GM12878 (cell line): ENCODE measurements at regions not wholly inside any gene's neighbourhood (a gene's known extent, or its start where the extent isn't known, plus 50 kb on each side); places are given as distances from the start of the nearest gene placed in this dataset.

ENCODE experiments used
- ATAC-seq: fragments of 200-7000 bp; cut with Tn5 transposase; 3 replicates; pipeline ENCODE4 v1.9.1; 2020; ENCODE audit warnings: mild to moderate bottlenecking, moderate library complexity
- BruUV-seq: library from RNA; stranded (reverse); fragments of 400-500 nt; replicated peaks from 2 replicates; lab custom pipeline; 2021; lab: Mats Ljungman, UMichigan
- CTCF ChIA-PET: fragments of 300-600 bp; sonication (Branson Sonifier 250); formaldehyde crosslinking; extraction: SDS; loops from one replicate; lab custom pipeline; 2021; ENCODE audit warnings: inconsistent platforms; lab: Yijun Ruan, JAX
- POLR2A ChIA-PET: fragments of 350-600 bp; formaldehyde crosslinking; extraction: SDS; loops from one replicate; lab custom pipeline; 2021; ENCODE audit warnings: inconsistent platforms; lab: Charles Lee
- RAD21 ChIA-PET: fragments of 300-600 bp; sonication (Branson Sonifier 250); formaldehyde crosslinking; loops from one replicate; lab custom pipeline; 2023; ENCODE audit warnings: antibody characterized with exemption; ENCODE audit not compliant: unreplicated experiment; lab: Charles Lee
- SMC1A ChIA-PET: fragments of 300-600 bp; sonication (Branson Sonifier 250); formaldehyde crosslinking; loops from one replicate; lab custom pipeline; 2023; ENCODE audit not compliant: unreplicated experiment, uncharacterized antibody; lab: Charles Lee
- DNase-seq: peaks from one replicate; pipeline ENCODE4 v3.0.0-alpha.2; 2011; ENCODE audit warnings: low read depth, low spot score
- FAIRE-seq: peaks from 3 replicates; lab custom pipeline; 2011; peaks lifted over from hg19 to GRCh38; lab: Jason Lieb, UNC
- H2AFZ ChIP-seq: 2 replicates; pipeline ENCODE4 v1.6.0; 2011; ENCODE audit warnings: low read depth, low read length, control low read depth; ENCODE audit not compliant: control insufficient read depth
- H3K27ac ChIP-seq: 2 replicates; pipeline ENCODE4 v1.5.1; 2011; ENCODE audit warnings: control low read depth; ENCODE audit not compliant: control insufficient read depth, insufficient read depth
- H3K27me3 ChIP-seq, 2 experiments: replicated peaks in 1 of 2; 2 replicates each; pipeline versions ENCODE4 v1.6.0 to v1.6.1; 2011; ENCODE audit warnings: low read length in 1 of 2; ENCODE audit not compliant: control insufficient read depth in 2 of 2, insufficient read depth in 2 of 2
- H3K36me3 ChIP-seq, 2 experiments: 2 replicates each; pipeline ENCODE4 v1.5.1; 2011; ENCODE audit warnings: low read length in 1 of 2; ENCODE audit not compliant: control insufficient read depth in 2 of 2, insufficient read depth in 2 of 2
- H3K4me1 ChIP-seq: 2 replicates; pipeline ENCODE4 v1.6.1; 2011; ENCODE audit warnings: mild to moderate bottlenecking, low read length, moderate library complexity, mixed read lengths; ENCODE audit not compliant: control insufficient read depth, insufficient read depth
- H3K4me2 ChIP-seq: 2 replicates; pipeline ENCODE4 v1.6.0; 2011; ENCODE audit warnings: control low read depth; ENCODE audit not compliant: control insufficient read depth, insufficient read depth
- H3K4me3 ChIP-seq: fragments of 200-600 bp; sonication (generic); 2 replicates; pipeline ENCODE4 v1.5.1; 2016
- H3K79me2 ChIP-seq: 2 replicates; pipeline ENCODE4 v1.6.0; 2011; ENCODE audit warnings: low read length; ENCODE audit not compliant: control insufficient read depth, insufficient read depth
- H3K9ac ChIP-seq: 2 replicates; pipeline ENCODE4 v1.8.0; 2011; ENCODE audit warnings: low read length, control low read depth, mixed read lengths; ENCODE audit not compliant: control insufficient read depth, insufficient read depth
- H3K9me3 ChIP-seq: replicated peaks from 3 replicates; pipeline ENCODE4 v1.5.1; 2011; ENCODE audit warnings: mild to moderate bottlenecking, low read length; ENCODE audit not compliant: control insufficient read depth, insufficient read depth
- H4K20me1 ChIP-seq: 2 replicates; pipeline ENCODE4 v1.6.0; 2011; ENCODE audit not compliant: control insufficient read depth, insufficient read depth
- ASH2L ChIP-seq: fragments of 300-600, 200-600 bp; sonication (generic); IDR thresholded peaks from 2 replicates; pipeline ENCODE4 v1.6.1; 2017; ENCODE audit warnings: low read depth, mild to moderate bottlenecking, borderline replicate concordance
- BACH1 ChIP-seq: fragments of 450-650 bp; IDR thresholded peaks from 2 replicates; pipeline ENCODE4 v1.6.1; 2017; ENCODE audit warnings: mild to moderate bottlenecking, borderline replicate concordance
- BRCA1 ChIP-seq: IDR thresholded peaks from 2 replicates; pipeline ENCODE4 v1.6.1; 2011; ENCODE audit warnings: low read depth, low read length, improper control_type of control experiment
- CEBPZ ChIP-seq: fragments of 150-350 bp; IDR thresholded peaks from 2 replicates; pipeline ENCODE4 v1.6.1; 2016; ENCODE audit warnings: low read depth, low read length
- DPF2 ChIP-seq: fragments of 450-650 bp; IDR thresholded peaks from 2 replicates; pipeline ENCODE4 v1.6.1; 2017; ENCODE audit warnings: mild to moderate bottlenecking
- EZH2 ChIP-seq: IDR thresholded peaks from 2 replicates; pipeline ENCODE4 v1.6.1; 2012; ENCODE audit warnings: low read depth, mild to moderate bottlenecking, control low read depth, inconsistent platforms, low read length, borderline replicate concordance; ENCODE audit not compliant: control insufficient read depth
- LARP7 ChIP-seq: fragments of 450-650 bp; IDR thresholded peaks from 2 replicates; pipeline ENCODE4 v1.6.1; 2017; ENCODE audit warnings: mild to moderate bottlenecking
- MXI1 ChIP-seq: fragments of 150-350 bp; IDR thresholded peaks from 2 replicates; pipeline ENCODE4 v1.6.1; 2011; ENCODE audit warnings: low read depth, mild to moderate bottlenecking, inconsistent platforms, low read length, improper control_type of control experiment
- RAD51 ChIP-seq: fragments of 450-650 bp; IDR thresholded peaks from 2 replicates; pipeline ENCODE4 v1.6.1; 2016; ENCODE audit warnings: moderate library complexity, mild to moderate bottlenecking, inconsistent platforms
- RBBP5 ChIP-seq: fragments of 200-600 bp; sonication (generic); conservative IDR thresholded peaks from 2 replicates; pipeline ENCODE4 v1.6.1; 2016
- SIN3A ChIP-seq: IDR thresholded peaks from 2 replicates; pipeline ENCODE4 v1.6.1; 2012; ENCODE audit warnings: low read depth, low read length, improper control_type of control experiment
- SIX5 ChIP-seq: IDR thresholded peaks from 2 replicates; pipeline ENCODE4 v1.6.1; 2011; ENCODE audit warnings: mild to moderate bottlenecking, low read depth, low read length, moderate library complexity; ENCODE audit not compliant: severe bottlenecking
- ZBTB4 ChIP-seq: fragments of 450-650 bp; formaldehyde crosslinking; IDR thresholded peaks from 2 replicates; pipeline ENCODE4 v1.4.0; 2022; ENCODE audit warnings: mild to moderate bottlenecking, moderate library complexity
- ZNF622 ChIP-seq: fragments of 450-650 bp; IDR thresholded peaks from 2 replicates; pipeline ENCODE4 v1.6.1; 2017; ENCODE audit warnings: mild to moderate bottlenecking, inconsistent platforms
- ZSCAN29 ChIP-seq: fragments of 450-650 bp; IDR thresholded peaks from 2 replicates; pipeline ENCODE4 v1.6.1; 2017; ENCODE audit warnings: mild to moderate bottlenecking, moderate library complexity
- WGBS: methylation state at CpG from one replicate; pipeline ENCODE4 v1.1.6; 2016; ENCODE audit warnings: low lambda C conversion rate; ENCODE audit not compliant: insufficient replicate concordance, insufficient coverage; ENCODE audit errors: missing lambda C conversion rate; 5-methylcytosine and 5-hydroxymethylcytosine counted together
- in situ Hi-C: fragments of 300-500 bp; cut with MboI; formaldehyde crosslinking; loops from 9 replicates; pipeline ENCODE4 v1.14.3; 2018; ENCODE audit warnings: mixed read lengths
- intact Hi-C: fragments of 100-400 bp; cut with micrococcal nuclease; formaldehyde crosslinking; loops from one replicate; pipeline ENCODE4 v1.14.2; 2022; ENCODE audit not compliant: unreplicated experiment

DNA sequence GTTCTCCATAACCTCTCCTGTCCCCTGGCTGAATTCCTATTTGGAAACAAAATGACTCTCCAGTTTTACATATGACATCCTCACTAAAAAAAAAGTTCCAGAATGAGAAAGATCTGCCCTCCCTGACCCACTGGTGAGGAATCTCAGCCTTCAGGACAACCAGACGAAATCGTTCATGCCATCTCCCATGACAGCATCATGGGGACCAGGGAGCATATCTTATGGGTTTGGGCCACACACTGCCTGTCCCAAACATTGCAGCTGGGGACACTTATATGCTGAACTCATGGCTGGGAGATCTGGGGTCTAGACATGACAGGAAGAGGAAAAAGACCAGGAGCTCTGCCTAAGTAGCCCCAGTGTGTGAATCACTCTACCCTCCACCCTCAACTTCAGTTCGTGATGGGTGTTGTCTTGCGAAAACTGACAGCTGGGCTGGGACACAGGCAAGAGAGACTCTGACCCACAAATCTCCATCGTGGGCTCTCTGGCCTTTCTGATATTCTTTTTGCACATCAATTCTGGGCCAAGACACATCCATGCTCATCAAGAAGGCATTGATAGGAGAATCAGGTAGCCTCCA lies 102.0 kb downstream of the ZNF280B start:
- no peaks in the 10 kb centered on the region; the same call in 1 of the 2 replicates for H3K4me1 ChIP-seq
- RAD21 ChIA-PET = interaction anchor here (1.0 kb wide), 1 partner anchor 25 kb away, joined by 3 read pairs; no protein-coding TSS in a partner anchor
- H3K27me3 ChIP-seq = no peaks in the 10 kb centered on the region
- CTCF ChIA-PET = interaction anchor here (0.6 to 3.3 kb wide), 2 partner anchors 16 to 65 kb away, joined by 3 to 10 read pairs; no protein-coding TSS in a partner anchor
- BruUV-seq = no TSS peak
- no peaks in the 10 kb centered on the region for H3K9me3 ChIP-seq
- H2AFZ ChIP-seq = no peak overlapping the region
- H3K4me2 ChIP-seq = no peak overlapping the region
- no peak overlapping the region for H3K27ac ChIP-seq
- H3K36me3 ChIP-seq = no peaks in the 10 kb centered on the region
- POLR2A ChIA-PET = no interaction called here
- TF ChIP-seq RAD51 = no peak
- TF ChIP-seq ZSCAN29 = no peak
- TF ChIP-seq BACH1 = no peak
- TF ChIP-seq ZNF622 = no peak
- no peak for TF ChIP-seq EZH2
- no peak for TF ChIP-seq RBBP5
- no peak for TF ChIP-seq LARP7
- no peak for TF ChIP-seq SIN3A
- no peak for TF ChIP-seq BRCA1
- no peak for TF ChIP-seq SIX5
- no peak for TF ChIP-seq ASH2L
- TF ChIP-seq ZBTB4 (CRISPR knock-in tag) = no peak
- TF ChIP-seq MXI1 = no peak
- no peak for TF ChIP-seq DPF2
- no peak for TF ChIP-seq CEBPZ
- TF ChIP-seq, all 136 proteins: peak for 0
- 36% methylated on average over 5 of the region's 5 CpGs for WGBS
- H3K79me2 ChIP-seq = no peaks in the 10 kb centered on the region
- no peak overlapping the region for H3K4me3 ChIP-seq
- in situ Hi-C loops = no loop called here
- H4K20me1 ChIP-seq = no peaks in the 10 kb centered on the region
- SMC1A ChIA-PET = interaction anchor here (1.0 kb wide), 1 partner anchor 16 kb away, joined by 3 read pairs; no protein-coding TSS in a partner anchor
- ATAC-seq (no peak), DNase-seq (no peak), FAIRE-seq (no peak)
- no peak overlapping the region for H3K9ac ChIP-seq
- intact Hi-C loops = no loop called here
